Esophagus squamous epithelium (tissue), 4 donors: ENCODE measurements at regions not wholly inside any gene's neighbourhood (a gene's known extent, or its start where the extent isn't known, plus 50 kb on each side); places are given as distances from the start of the nearest gene placed in this dataset.

Source experiments
- POLR2A ChIP-seq, 4 donors: fragments of 450-650 bp; IDR thresholded peaks; one replicate each; pipeline ENCODE4 v1.6.1; 2017; ENCODE audit warnings: antibody characterized with exemption in 4 of 4, mild to moderate bottlenecking in 4 of 4, moderate library complexity in 3 of 4
- TF ChIP-seq, protein P1 (sequence below), 6 experiments: fragments of 450-650 bp in 4 of 6; fragments of 200-600 bp in 2 of 6; sonication (generic) in 2 of 6; IDR thresholded peaks; one replicate each; pipeline ENCODE4 v1.5.1; 2016 to 2019; ENCODE audit warnings: antibody characterized with exemption in 6 of 6, mild to moderate bottlenecking in 4 of 6, moderate library complexity in 4 of 6

DNA sequence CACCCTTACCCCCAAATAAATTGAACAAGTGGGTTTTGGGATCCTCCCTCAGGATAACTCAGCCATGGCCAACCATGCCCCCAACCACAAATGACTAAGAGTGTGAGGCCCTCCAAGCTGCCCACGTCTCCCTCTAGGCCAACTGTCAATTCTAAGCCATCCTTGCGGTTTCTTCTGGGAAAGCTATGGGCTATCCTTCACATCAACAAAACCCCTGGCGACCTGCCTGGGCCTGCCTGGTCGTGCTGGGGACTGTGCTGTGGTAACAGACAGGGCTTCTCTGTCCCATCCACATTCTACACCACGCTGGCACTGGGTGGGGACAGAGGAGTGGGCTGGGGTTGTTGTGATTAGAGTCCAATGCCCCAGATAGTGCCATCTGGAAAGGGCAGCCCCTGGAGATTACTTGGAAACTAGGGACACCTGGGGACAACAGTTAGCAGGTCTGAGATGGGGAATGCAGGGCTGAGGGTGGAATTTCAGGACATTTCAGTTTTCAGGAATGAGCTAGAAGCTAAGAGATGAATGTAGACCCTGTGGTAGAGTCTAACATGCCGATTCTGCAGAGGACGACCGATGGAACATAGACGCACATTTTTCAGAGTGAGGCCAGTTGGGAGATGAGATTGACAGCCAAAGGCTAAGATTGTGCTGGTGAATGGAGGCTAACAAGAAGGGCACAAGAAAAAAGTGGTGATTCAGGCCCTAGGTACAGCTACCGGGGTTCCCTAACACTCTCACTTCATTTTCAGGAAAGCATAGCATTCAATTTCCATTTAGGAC lies 131.9 kb downstream of the RASSF10 start:
- TF ChIP-seq, protein P1, sequence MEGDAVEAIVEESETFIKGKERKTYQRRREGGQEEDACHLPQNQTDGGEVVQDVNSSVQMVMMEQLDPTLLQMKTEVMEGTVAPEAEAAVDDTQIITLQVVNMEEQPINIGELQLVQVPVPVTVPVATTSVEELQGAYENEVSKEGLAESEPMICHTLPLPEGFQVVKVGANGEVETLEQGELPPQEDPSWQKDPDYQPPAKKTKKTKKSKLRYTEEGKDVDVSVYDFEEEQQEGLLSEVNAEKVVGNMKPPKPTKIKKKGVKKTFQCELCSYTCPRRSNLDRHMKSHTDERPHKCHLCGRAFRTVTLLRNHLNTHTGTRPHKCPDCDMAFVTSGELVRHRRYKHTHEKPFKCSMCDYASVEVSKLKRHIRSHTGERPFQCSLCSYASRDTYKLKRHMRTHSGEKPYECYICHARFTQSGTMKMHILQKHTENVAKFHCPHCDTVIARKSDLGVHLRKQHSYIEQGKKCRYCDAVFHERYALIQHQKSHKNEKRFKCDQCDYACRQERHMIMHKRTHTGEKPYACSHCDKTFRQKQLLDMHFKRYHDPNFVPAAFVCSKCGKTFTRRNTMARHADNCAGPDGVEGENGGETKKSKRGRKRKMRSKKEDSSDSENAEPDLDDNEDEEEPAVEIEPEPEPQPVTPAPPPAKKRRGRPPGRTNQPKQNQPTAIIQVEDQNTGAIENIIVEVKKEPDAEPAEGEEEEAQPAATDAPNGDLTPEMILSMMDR (IDR thresholded peaks at IDR 0.05) = no peak
- no peak for TF ChIP-seq POLR2A (IDR thresholded peaks at IDR 0.05)
